Activated CD4-positive, alpha-beta T cell treated with anti-CD3 and anti-CD28 coated beads for 24 hours (primary cell): ENCODE measurements at regions not wholly inside any gene's neighbourhood (a gene's known extent, or its start where the extent isn't known, plus 50 kb on each side); places are given as distances from the start of the nearest gene placed in this dataset.
A peak's percentile ranks its signal among the peaks of the same experiment; 100 is the strongest.

Experiments
- DNase-seq, 2 donors: peaks; one replicate each; pipeline ENCODE4 v3.0.0-alpha.2; 2020; ENCODE audit warnings: low read depth in 2 of 2

DNA sequence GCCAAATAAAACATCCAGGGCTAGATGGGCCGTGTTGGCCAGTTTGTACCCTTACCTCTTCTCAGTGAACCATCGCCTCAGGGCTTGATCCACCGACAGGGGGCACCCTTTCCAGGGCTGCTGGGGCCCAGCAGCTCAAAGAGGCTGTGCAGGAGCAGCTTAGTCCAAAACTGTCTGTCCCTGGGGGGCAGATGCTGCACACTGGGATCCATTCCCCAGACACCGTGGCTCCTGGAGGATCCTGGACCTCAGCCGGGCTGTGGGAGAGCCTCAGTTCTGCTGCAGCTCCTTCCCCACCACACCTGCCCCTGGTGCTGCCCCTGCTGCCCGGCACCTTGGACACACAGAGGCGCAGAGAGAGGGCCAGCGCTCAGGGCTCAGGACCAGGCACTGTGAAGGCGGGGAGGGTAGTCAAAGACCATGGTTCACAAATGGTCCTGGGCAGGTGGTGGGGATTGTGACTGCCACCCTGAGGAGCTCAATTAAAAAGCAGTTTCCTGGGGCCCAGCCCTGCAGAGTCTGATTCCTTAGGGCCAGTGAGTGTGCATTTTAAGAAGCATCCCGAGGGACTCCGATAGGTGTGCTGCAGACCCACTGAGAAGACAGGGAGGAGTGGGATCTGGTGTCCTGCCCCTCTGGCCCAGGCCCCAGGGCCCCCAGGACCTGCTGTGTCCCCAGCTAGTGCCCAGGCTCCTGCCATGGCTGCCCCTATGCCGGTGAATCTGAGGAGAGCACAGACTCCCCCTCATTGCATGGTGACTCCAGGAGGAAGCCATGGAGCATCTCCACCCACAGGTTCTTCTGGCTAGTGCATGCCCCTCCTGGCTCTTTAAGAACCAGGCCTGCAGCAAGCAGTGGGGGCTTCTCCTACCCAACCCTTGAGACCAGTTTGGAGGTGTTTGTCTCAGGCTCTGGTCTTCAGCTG is 86.5 kb upstream of the PRR20G start:
- peak in 1 of 2 donors; percentile 6 for DNase-seq

DNA sequence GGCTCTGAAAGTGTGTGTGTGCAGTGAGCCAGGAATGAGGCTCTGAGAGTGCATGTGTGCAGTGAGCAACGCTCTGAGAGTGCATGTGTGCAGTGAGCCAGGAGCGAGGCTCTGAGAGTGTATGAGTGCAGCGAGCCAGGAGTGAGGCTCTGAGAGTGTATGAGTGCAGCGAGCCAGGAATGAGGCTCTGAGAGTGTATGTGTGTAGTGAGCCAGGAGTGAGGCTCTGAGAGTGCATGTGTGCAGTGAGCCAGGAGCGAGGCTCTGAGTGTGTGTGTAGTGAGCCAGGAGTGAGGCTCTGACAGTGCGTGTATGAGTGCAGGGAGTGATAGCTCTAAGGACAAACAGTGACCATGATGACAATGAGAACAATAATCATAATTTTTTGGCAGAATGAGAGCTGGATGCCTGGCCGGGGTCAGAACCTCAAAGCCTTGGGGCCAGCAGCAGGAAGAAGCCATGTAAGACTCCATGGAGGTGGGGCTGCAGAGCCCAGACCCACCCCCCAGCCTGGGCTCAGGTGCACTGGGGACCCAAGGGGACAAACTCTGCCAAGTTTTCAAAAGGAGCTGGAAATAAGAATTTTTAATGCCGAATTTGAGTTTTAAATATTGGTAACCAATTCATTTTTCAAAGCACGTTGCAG is 85.7 kb upstream of the PRR20G start:
- DNase-seq = no peak

DNA sequence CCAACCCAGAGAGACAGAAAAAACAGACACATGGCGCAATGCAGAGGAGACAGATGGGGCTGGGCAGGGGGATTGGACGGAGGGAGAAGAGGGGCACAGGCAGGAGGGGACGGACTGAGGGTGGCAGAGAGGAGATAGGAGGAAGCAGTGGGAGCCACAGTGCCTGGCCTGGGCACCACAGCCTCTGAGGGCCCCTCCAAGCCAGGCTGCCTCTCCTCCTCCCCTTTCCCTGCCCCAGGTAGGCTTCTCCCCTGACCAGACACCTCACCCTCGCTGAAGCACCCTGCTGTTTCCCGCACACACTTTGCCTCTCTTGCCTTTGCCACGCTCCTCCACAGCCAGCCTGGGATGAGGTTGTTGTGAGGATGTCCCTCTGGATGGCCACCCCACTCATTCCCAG is 84.0 kb upstream of the PRR20G start:
- no peak for DNase-seq

DNA sequence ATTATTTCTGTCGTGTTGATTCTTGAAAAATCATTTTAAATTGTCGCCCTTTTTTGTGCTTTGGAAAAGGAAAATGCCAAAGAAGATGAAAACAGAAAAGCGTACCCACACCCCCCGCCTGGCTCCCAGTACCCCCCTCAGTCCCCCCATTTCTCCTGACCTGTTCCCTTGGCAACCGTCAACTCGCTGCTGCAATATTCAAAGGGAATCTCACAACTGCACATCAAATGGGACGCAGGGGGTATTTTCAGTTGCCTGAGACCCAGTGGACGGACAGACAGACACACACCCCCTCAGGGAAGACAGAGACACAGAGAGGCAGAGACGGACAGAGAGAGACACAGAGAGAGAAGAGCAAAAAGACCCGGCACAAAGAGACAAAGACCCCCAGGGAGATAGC is 83.5 kb upstream of the PRR20G start:
- no peak for DNase-seq

DNA sequence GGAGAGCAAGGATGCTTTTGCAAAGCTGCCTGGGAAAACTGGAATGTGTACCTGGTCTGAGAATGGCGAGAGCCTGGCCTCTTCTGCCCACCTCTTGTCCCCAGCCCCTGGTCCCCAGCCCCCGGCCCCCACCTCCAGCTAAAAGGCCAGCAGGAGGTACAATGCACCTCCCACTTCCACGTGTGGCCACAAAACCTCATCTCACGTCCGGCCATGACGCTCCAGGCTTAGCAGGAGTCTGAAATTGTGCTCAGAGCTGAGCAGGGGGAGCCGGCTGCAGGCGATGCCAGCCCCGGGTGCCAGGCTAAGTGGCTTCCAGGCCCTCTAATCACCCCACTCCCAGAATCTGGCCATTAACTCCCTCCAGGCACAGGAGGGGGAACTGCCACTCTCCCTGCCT is 83.1 kb upstream of the PRR20G start:
- no peak for DNase-seq

DNA sequence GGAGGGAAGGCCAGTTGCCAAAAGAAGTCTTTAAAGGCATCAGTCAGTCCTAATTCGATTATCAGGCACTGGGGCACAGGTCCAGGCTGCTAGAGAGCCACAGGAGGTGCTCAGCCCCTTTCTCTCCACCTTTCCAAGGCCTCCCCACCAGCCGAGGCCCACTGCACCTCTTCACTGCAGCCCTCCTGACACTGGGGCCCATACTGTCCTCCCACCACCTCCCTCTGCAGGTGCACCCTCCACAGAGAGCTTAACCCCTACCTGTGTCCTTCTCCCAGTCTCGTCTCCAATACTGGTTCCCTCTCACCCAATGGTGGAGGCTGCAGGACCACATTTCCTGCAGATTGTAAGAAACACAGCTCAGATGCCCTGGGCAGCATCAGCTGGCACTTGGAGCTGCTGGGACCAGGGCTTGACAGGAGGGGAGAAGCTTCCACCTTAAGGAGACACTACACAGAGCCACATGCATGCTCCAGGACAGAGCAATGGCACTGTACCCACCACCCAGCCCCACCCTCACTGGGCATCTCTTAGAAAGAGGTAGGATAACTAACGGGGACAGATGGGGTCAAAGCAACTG is 81.6 kb upstream of the PRR20G start:
- no peak for DNase-seq

DNA sequence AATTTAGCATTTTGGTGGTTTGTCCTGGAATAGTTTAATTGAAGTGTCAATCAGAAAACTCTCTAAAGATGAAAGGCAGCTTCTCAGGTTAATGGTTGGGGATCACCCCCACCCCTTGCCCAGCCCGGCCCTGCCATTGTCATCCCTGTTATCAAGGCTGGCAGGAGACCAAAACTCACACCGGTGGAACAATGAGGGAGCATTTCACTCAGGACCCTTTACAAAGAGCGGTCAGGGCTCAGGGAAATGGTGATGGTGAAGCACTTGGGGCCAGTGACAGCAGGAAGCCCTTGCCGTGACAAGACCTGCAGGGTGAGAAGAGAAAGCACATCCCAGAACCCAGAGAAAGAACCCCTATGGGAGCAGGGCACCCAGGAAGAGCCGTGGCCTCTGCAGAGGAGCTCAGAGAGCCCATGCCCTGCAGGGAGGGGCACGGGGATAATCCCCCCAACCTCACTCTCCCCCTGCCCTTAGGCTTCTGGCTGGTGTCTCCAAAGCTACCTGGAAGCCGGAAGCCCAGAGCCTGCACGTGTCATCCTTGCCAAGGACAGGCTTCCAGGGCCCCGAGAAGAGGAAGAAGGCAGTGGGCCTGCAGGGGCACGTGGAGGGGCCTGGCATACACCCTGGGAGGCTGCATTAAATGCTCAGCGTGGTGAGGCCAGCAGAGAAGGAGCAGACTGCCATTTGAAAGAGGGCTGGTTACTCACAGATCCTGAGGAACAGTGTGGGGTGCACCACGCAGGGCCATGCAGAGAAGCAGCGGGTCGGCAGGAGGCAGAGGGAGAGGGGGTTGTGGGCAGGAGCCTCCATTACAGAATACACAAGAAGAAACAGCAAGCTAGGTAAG is 80.6 kb upstream of the PRR20G start:
- DNase-seq = no peak

DNA sequence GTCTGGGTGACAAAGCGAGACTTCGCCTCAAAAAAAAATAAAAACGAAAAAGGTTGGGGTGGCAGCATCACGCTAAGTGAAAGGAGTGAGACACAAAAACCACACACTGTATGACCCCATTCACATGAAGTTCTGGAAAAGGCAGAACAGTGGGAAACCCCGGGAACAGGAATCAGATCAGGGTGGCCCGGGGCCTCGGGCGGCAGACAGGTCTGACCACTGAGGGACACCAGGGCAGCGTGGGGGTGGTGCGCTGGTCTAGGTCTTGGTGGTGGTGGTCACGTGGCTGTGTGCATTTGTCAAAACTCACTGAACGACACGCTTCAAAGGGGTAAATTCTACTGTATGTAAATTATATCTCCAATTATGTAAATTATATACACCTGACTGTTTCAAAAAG is 79.7 kb upstream of the PRR20G start:
- DNase-seq = no peak

DNA sequence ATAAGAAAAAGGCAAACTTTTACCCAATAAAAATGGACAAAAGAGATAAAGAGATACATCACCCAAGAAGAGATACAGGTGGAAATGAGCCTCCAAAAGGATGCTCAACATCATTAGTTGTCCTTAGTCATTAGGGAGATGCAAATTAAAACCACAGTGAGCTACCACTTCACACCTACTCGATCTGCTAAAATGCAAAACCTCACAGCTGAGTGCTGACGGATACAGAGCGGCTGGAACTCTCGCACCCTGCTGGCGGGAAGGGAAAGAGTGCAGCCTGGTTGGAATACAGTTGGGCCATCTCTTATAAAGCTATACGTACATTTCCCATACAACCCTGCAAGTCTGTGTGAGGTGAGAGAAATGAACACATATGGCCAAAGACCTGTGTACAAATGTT is 78.5 kb upstream of the PRR20G start:
- no peak for DNase-seq

DNA sequence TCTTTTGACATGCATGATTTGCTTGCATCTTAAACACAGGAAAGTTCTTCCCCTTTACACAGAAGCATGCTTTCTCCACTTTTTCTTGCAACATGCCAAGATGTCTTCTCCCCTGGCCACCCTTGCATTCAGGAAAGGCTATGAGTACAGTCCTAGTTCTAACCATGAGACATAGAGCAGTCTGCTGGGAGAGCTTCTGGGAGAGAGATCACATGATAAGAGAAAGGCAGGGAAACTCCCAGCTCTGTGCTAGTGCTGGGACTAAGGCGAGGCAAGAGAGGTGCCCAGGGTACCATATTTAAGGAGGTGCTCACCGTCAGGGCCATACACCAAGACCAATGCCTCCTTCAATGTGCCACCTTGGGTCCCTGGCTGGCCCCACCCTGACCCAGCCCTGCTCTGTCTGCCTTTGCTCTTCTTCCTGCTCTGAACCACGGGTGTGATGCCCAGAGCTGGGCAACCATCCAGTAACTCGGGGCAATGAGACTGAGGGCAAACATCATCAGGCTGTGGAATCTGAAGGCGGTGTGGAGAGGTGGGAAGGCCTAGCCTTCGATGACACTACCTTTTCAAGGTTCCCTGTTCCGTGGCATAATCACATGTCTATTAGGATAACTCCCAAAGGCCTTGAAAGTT is 77.4 kb upstream of the PRR20G start:
- no peak for DNase-seq

DNA sequence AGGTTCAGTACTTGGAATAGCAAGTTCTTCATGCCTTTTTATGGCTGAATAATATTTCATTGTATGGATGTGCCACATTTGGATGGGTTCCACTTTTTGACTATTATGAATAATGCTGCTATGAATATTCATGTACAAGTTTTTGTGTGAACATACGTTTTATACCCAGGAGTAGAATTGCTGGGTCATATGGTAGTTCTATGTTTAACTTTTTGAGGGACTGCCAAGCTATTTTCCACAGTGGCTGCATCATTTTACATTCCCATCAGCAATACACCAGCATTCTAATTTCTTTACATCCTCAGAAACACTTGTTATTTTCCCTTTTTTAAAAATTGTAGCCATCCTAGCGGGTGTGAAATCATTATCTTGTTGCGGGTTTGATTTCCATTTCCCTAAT is 76.0 kb upstream of the PRR20G start:
- DNase-seq = no peak

DNA sequence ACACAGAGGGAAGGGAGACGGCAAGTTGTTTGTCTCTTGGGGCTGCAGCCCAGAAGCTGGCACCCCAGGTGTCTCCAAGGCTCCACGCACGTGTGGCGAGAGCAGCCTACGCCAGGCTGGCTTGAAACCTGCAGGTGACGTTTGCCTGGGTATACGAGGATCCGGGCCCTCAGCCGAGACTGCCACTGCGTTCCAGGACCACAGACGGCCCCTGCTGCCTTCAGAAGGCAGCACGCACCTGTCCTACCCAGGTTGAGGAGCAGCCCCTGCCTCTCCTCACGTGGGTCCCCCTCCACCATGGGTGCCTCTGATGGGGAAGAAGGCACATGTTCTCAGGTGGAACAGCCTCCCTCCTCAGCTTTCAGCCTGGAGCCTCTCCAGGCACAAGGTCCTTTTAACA is 75.3 kb upstream of the PRR20G start:
- no peak for DNase-seq

DNA sequence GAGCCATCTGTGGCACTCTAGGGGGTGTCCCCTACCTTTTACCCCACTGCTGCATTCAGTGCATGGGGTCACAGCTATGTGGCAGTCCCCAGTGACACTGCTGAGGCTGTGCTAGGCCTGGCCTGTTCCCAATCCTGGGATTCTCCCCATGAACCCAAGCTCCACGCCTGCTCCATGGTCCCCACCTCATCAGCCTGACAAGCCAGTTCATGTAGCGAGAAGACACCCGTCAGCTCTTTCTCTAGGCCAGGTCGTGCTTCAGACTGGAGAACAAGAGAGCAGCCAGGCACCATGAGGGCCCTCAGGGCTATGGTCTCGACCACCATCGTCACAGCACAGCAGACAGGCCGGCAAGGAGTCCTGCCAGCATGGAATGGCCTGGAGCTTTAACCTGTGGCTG is 72.8 kb upstream of the PRR20G start:
- DNase-seq = no peak

DNA sequence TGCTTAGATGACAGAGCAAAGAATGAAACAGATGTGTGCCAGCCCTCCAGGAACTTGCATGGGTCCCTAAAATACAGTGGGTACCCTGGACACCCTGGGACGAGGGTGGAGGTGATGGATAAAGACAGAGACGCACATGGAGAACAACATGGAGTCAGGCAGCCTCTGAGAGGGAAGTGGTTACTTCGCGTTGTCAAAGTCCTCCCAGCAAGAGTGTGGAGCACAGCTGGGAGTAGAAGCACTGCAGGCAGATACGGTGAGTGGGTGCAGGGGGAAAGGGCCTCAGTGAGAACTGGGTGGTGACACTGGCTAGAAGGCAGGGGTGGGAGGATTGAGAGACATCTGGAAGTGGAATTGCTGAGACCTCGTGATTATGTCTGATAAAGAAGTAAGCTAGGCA is 70.8 kb upstream of the PRR20G start:
- no peak for DNase-seq

DNA sequence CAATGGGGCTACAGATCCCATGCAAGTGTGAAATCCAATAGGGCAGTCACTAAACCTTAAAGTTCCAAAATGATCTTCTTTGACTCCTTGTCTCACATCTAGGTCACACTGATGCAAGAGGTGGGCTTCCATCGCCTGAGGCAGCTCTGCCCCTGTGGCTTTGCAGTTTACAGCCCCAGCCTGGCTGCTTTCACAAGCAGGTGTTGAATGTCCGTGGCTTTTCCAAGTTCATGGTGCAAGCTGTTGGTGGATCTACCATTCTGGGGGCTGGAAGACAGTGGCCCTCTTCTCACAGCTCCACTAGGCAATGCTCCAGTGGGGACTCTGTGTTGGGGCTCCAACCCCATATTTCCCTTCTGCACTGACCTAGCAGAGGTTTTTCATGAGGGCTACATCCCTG is 68.5 kb upstream of the PRR20G start:
- no peak for DNase-seq

DNA sequence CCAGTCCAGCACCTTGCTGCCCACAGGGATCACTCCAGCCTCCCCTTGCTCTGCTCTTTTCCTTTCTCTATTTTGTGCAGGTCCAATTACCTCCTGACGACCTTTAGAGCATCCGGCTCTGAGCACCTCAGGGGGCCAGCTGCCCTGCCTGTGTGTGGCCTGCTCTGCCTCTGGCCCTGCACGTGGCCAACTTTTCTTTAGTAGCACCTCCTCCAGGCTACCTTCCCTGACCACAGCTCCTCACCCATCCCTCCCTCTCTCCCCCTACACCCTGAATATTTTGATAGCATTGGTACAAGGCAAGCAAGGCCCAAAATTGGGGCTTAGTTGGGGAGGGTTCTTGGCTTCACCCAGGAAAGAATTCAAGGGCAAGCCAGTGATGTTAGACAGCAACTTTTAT is 66.9 kb upstream of the PRR20G start:
- no peak for DNase-seq

DNA sequence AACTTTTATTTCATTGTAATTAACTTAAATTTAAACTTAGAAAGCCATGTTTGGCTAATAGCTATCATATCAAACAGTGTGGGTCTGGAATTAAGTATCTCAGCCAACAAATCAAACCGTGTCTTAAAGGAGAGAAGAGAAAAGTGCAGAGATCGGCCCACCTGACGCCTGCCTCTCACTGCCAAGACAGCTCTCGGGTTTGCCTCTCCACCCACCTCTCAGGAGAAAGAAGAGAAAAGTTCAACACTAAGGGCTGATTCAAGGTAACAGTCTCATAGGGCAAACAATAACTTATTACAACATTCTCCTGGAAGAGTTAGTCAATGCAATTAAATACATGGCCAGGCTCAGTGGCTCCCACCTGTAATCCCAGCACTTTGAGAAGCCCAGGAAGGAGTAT is 64.8 kb upstream of the PRR20G start:
- no peak for DNase-seq

DNA sequence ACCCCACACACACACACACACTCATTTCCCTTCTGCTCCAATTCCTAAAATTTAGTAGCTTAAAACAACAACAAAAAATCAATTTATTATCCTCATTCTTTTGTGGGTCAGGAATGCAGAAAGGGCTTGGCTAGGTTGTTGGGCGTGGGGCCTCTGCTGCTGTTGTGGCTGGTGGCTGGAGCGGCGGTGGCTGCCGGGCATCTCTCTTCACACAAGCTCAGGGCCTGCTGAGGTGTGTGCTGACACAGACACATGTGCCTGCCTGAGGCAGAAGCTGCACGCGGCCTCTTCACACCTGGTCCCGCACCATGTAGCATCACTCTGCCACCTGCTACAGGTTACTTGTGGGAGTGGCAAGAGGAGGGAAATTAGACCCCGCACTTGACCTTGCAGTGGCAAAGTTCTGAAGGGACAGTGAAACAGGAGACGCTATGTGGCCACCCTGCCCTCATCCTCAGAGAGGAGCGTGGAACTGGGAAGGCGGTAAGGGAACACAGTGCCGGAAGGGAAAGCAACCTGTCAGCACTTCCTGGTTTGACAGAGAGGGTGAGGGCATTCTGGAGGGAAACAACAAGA is 64.0 kb upstream of the PRR20G start:
- no peak for DNase-seq

DNA sequence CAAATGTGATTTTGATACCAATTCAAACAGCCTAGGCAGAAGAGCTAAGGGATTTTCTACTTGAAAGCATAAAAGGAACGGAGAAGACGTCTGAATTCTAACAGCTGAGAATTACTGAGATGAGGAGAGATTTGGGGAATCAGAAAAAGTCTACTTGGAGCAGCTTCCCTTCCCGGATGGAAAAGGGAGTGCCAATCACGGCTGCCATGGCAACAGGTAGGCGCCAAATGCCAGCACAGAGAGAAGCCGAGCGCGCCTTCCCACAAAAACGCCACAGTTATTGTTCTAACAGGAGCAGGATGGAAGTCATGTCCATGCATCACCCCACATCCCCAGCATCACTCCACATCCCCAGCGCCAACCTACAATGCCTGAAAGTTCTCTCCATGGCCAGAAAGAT is 63.5 kb upstream of the PRR20G start:
- no peak for DNase-seq

DNA sequence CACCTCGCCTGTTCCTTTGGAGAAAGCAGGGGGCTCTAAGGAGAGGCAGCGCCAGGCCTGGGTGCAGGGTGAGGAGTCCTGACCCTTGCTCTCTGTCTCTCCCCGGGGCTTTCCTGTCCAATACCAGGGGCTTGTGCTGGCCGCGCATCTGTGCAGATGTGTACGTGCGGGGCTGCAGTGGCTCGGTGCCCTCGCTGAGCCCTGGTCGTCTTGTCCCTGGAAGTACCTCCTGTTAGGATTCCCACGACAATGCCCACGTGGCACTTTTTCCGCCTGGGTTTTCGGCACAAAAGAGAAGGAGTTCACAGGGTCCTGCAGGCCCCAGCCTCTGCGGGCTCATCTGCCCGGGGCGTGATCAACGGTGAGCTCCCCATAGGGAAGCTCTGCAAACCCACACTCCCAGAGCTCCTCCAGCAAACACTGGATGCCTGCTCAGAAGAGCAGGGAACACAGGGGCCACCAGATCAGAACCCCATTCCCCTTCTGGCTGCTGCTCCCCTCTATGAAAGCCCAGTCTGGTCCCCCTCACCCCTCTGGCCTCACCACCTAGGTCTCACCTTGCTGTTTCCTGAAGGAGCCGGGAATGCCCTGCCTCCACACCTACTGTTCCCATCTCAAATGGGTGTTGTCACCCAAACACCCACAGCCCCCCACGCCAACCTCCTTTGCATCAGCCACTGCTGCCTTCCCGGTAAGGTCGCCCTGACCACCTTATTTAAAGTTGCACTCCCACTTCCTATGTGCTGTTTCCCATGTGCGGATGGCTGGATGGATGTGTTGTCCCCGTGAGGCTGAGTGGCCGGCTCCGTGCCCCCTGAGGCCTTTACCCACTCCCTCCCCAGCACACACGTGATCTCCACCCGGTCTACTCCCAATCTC is 62.6 kb upstream of the PRR20G start:
- no peak for DNase-seq
